ENCODE measurements at regions not wholly inside any gene's neighbourhood (a gene's known extent, or its start where the extent isn't known, plus 50 kb on each side); places are given as distances from the start of the nearest gene placed in this dataset.
A peak's percentile ranks its signal among the peaks of the same experiment; 100 is the strongest.
"Not testable (repeated sequence)": the region's sequence is repeated elsewhere in the genome, so short reads cannot be mapped to it uniquely, and the experiment has no call there.

DNA sequence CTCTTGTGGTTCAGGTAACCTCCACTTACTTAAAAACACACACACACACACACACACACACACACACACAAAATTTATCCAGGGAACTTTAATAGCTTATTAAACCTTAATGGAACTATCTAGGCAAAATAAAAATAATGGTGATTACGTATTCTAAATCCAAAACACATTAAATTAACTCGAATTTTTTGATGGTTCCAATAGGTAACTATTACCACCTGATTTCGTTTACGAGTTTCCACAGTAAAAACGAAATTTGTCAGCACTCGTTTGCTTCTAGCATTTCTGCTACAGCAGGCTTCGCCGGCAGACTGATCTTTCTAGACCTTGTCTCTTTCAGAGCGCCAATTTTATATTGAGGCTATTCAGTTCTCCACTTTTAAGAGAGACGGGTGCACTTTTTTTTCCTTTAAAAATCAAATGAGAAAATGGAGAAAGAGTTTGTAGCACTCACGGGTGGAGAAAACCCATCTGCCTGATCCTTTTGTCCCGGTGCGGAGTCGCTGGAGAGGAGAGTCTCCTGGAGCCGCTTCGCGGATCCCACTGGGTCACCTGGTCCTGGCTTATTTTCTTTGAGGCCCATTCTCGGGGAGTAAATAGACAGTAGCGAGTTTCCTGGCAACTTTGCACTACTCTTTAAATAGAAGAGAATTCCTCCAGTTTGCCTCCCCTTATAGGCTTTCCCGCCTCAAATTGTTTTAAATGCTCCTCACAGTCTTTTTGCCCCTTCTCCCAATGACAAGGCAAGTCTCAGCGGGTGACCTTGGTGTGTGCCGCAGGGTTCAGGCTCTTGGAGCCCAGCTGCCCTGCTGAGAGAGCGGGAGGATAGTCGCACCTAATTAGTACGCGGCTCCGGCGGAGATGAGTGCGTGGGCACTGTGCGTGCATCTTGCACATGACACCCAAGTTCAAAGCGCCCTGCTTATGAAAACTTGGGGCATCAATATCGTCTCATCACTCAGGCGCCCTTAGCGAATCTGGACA lies 117.0 kb downstream of the KCNRG start:
- no peak for DNase-seq

DNA sequence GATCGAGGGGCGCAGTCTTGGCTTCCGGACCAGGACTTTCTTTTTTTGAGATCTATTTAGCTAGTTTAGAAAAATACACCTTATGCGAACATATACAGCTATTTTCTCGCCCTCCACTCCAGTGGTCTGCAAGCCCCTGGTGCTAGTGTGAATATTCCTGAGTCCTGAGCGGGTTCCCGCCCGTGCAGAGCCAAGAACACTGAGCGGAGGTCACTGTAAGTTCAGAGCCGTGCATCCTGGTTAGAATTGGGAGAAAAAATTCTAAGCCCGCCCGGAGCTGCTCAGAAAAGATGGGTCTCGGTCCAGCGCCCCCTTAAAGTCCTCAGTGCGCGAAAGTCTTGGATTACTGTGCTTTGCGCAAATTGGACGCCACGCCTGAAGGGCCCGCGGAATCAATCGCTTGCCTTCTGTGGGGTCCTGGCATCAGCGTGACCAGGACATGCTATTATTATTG lies 117.7 kb downstream of the KCNRG start:
- DNase-seq = no peak

DNA sequence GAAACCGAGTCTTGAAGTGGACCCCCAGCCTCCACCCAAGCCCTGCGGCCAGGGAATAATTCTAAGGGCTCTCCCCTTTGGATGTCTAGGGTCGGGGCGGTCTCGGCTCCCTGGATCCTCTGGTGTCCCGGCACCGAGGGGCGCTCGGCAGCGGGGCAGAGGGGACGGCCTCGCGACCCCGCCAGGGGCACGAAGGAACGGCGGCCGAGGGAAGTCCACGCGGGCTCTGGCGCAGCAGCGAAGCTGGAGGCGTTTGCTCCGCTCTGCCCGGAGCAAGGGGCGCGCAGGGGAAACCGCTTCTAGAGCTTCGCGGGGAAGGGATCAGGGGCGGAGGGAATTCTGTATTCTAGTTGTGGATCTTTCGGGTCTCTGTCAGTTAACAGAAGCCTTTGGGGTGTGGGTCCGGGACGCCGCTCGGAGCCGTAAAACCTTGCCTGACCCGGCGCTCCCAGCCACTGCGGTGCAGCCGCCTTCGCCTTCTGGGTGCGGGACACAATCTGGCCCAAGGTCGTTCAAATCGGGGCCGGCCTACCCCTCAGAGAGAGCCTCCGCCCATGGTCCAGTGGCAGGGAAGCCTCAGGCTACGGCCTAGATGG lies 118.2 kb downstream of the KCNRG start:
- DNase-seq = no peak

DNA sequence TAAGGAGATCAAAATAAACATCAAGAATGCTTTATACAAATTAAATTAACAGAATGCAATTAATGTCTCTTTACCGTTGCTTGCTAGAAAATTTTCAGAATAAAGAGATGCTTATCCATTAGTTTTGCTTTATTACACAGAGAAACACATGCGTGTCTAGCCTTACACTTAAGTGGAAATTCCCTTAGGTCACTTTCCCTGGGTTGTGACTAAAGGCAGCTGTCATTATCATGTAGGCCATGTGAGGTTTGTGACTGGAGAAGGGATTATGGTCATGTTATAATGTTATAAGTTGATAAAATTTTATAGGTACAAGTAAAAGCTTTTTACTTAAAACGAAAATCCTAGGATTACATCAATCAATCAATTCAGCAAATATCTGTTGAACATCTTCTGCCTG lies 121.0 kb downstream of the KCNRG start:
- DNase-seq = no peak

DNA sequence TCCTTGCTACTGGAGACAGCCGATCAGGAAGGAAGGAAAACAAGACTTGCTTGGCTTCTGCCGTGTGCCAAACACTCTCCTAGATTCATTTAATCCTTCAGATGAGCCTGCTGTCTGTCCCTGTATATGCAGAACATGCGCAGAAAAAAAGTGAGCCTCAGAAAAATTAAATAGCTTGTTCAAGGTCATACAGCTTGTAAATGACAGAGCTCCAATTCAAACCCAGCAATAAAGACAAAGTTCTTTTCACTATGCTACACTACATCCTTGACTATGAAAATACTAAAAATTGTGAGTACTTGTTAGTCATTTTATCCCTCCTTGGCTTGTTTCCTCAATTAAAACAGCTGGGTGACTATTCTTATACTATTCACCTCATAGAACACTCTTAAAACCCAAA lies 121.4 kb downstream of the KCNRG start:
- no peak for DNase-seq

DNA sequence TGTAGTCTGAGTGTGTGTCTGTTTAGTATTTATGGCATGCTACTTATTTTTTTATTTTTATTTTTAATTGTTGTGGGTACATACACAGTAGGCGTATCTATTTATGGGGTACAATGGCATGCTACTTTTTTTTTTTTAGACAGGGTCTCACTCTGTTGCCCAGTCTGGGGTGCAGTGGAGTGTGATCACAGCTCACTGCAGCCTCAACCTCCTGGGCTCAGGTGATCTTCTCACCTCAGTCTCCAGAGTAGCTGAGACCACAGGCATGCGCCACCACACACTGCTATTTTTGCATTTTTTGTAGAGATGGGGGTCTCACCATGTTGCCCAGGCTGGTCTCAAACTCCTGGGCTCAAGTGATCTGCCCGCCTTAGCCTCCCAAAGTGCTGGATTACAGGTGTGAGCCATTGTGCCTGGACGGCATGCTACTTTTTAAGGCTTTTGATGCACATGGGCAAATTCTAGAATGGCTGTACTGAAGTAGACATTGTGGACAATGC lies 124.2 kb downstream of the KCNRG start:
- not testable (repeated sequence) for DNase-seq

DNA sequence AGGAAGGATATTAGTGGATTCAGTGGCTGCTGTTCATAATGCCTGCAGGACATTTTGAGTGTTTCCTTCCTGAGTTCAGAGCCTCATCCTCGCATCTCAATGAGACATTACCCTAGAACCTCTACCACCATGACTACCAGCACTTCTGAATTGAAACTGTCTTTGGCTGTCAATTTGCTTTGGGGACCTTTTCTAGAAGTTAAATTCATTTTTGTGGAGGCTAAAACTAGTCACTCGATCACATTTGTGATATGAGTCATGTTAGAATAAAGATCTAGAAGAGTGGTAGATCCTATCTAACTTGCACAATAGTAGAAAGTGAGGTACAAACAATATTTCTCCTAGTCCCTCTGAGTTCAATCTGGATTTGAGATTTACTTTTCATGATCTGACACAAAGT lies 124.9 kb downstream of the KCNRG start:
- DNase-seq = no peak

DNA sequence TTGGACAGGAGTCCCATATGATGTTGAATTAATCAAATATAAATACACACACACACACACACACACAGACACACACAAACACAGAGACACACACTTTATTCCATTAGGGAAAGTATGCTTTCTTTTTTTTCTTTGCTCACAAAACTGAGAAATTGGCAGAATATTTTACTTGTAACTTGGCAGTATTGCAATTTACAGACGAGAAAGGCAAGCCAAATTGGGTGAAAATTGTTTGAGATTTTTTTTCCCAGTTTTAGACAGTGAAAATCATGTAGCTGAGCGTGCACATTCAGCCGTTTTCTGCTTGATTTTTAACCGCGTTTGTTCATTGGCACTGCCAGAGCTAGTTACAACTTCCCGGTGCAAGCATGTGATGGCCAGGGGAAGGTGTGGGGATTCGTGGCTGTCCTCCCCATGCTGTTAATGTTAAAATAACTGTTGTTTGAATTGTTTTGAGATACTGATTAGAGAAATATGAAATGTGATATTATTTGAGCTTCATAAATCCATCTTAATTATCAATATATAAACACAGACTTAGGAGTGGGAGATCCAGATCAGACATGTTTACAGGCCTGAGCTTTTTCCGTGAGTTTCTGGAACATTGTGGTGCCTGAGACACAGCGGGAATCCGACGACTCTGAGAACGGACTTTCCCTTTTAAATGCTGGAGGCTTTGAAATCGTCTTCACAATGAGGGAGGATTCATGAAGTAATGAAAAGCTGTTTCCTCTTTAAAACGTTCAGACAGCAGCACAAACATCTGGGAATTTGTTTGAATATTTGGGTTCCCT lies 125.5 kb downstream of the KCNRG start:
- DNase-seq = no peak

DNA sequence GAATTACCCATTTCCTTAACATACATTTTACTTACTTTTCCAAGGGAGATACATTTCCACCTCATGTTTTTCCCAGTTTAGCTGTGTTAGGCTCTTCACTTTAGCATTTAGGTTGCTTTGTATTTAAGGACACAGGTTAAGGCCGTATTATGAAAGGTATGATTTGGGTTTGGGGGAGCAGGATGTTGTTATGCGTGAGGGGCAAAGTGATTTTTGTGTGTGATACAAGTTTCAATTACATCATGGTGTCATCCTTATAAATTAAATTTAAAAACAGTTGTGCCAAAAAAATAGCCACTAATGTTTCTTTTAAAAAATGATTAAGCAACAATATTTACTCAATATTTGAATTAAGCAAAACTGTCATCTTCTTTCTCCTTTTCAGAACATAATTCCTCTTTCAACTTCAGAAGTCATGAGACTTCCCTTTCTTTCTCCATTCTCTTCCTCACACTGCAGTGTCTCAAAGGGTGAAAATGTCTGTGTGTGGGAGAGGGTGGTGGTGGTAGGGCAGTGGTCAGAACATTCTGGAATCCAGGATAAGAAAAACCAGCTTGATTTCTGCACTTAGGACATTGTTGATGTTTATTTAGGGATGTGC lies 126.2 kb downstream of the KCNRG start:
- DNase-seq = no peak

DNA sequence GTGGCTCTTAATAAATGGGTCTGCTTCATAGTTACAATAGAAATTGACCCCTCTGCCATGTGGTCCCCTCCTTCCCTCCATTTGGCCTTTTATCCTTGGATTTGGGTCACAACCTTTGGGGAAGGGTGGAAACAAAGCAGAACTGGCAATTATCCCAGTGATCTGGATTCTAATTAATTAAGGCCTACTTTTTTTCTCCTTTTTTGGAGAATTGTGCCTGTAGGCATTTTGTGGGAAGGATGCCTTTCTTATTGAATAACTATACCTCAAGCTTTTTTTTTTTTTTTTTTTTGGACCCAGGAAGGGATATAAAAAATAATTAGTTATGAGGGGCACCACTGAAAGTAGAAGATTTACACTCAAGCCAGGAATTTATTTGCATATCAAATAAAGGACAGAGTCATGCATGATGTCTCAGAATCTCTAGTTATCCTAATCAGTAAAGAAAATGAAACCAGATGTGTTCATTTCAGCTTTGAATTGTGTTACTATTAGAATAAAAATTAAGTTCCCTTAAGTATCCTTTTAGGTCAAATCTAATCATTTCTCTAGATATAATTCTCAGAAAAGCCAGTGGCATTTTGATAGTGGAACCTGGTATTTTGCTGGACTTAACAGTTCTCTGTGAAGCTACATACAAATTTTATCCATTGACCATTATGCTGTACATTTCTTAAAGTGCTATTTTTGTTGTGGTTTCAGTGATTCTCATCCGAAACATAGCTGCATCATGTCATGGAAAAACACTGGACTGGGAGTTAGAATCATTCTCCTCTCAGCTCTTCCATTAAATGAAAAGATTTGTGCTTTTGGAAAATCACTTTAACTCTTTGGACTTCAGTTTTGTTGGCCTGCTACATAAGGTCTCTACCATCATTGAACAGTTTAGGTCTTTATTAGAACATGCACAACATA lies 129.3 kb downstream of the KCNRG start:
- DNase-seq = no peak

DNA sequence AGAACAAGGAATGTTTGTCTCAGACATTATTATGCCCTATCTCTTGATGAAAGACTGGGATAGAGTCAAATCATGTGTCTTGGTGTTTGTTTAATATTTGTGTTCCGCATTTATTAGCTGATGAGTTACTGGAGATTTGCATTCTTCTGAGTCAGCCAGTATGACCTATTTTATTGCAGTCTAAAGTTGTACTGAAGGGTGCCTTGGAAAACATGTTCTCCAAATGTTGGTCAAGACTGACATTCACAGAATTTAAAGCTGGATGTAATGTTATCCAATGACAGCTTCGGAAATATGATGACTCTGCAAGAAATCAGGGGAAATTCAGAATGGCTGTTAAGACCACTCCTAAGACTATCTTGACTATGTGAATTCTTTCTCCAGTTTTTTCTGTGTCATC lies 134.0 kb downstream of the KCNRG start:
- no peak for DNase-seq

DNA sequence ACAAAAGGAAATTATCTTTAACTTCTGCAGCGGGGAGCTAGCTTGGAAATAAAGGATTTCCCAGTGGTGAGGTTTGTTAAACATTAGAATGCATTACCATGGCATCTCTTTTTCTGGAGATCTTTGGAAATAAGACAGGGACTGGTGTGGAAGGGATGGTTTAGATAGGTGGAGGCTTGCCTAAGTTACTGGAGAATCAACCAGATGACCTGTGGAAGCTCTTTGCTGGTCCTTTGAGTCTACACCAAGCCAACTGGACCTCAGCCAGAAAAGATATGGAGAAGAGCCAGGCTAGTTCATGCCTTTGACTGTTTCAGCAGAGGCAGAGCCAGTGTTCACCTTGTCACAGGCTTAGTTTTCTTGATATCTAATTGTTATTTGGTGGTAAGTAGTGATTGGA lies 134.7 kb downstream of the KCNRG start:
- DNase-seq = peak; percentile 55

DNA sequence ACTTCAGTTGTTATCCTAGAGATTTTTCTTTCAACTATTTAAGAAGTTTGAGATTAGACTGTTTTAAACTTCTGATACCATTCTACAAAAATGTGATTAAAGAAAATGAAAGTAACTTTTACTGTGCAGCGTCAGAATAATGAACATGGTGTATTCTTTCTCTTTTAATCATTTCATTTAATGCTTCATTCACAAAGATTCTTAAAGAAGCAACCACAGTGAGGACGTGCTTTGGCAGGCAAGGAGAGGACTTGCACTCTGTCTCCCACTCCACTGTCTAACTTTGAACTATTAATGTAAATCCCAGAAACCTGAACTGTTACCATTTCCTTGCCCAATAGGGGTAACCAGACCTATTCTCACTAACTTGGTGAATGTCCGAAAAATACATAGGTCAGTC lies 137.0 kb downstream of the KCNRG start:
- DNase-seq = peak; percentile 7

DNA sequence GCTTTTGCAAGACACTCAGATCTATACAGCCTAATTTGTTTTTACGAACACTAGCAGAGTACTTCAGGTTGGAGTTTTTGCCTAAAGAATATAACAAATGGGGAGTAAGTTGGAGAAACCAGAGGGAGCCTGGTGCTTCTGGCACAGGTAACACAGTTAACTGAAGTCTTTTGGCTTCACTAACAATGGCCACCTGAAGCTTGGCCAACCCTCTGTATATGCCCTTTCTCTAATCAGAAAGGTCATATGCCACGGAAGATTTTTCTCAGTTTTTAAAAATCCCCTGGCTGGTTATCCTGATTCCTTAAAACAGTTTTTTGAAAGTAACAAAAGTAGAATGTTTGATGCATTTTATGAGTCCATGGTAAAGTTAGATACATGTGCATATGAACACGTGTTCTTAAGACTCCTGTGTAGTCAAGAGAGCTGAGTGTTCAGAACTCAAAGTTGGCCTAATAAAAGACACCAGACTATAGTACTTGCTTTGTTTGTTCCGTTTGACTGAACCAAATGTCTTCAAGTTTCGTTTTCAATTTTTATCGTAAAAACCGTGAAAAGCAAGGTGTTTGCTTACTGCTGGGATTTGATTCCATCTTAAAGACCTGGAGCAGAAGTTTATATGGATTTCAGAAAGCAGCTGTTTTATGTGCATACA lies 137.5 kb downstream of the KCNRG start:
- DNase-seq = peak; percentile 52

DNA sequence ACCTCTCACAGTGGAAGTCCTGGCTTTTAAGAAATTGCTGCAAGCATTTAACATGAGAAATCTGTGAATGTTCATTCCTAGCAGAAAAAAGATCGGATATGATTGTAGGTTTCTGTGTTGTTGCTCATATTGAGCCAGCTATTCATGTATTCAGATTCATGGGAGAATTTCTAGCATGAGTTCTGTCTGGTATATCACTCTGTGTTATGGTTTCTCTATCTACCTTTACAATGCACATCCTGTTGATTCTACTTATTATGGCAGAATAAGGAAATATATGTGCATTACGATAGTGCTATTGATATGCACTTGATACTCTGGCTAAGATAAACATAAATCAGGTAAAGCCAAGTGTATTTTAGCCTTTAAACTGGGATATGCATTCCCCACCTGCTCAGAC lies 138.2 kb downstream of the KCNRG start:
- no peak for DNase-seq

DNA sequence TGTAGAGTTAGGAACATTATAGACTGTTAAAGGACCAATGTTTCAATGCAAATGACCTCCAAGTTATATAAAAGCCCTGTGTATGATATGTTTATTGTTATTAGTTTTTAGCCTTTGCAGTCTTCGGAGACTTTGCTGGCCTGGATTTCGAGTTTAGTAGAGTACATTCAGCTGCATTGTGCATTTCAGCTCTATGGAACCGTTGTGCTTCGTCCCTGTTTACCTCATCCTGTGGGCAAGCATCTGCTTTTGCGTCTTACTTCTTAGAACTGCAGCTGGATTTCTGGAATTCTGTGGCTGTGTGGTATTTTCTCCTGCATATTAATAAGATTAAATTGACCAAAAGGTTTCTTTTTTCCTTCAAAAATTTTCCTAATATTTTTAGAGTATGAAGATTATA lies 138.6 kb downstream of the KCNRG start:
- no peak for DNase-seq

DNA sequence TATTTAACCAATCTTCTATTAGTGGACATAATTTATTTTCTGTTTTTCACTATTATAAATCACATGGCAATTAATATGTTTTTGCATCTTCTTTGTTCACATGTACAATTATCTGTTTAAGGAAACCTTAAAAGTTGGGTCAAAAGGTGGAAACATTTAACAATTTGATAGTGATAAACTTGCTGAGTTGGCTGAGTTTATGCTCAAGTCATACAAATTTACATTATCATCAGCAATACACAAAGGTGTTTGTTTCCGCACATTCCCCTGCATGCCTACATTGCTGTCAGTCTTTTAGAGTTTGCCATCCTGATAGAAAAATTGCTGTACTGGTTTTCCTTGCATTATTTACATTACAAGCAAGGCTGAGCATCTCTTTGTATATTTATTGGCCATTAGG lies 139.5 kb downstream of the KCNRG start:
- no peak for DNase-seq

DNA sequence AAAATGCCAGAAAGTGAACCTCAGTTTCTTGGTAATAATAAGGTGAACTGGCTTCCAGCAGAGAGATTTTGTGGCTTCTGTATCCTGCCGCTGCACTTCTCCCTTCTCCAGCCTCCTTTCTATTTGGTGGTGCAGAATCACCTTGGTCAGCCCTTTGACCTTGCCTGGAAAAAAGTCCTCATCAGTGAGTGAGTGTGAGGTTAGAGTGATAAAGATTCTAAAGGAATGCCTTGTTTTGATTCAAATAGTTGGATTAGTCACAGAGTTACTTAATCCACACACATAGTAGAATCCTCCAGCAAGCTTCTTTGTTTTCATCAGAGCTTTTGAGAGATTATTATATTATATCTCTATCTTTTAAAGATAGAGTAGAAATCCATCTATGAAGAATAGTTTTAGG lies 140.9 kb downstream of the KCNRG start:
- no peak for DNase-seq

DNA sequence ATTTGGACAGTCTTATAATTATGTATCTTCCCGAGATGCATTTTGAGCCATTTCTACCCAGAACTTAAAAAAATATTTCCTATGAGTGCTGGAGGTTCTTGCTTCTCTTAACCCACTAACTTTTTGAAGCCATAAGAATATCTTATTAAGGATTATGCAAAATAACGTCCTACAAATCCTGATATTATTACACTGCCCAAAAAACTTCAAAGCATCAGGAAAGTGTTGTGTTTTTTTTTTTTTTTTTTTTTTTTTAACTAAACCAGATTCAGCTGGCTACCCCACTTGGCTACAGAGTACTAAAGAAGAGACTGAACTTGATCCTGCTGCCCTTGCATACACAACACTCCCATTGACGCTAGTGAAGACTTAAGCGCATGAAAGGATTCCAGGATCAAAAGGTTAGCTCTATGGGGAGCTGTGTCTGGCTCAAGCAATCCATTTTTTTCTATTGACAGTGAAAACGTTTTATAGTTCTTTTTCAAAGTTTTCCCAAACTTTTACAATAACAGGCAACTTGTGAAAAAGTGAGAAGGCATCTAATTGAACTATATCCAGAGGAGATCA lies 141.4 kb downstream of the KCNRG start:
- no peak for DNase-seq

DNA sequence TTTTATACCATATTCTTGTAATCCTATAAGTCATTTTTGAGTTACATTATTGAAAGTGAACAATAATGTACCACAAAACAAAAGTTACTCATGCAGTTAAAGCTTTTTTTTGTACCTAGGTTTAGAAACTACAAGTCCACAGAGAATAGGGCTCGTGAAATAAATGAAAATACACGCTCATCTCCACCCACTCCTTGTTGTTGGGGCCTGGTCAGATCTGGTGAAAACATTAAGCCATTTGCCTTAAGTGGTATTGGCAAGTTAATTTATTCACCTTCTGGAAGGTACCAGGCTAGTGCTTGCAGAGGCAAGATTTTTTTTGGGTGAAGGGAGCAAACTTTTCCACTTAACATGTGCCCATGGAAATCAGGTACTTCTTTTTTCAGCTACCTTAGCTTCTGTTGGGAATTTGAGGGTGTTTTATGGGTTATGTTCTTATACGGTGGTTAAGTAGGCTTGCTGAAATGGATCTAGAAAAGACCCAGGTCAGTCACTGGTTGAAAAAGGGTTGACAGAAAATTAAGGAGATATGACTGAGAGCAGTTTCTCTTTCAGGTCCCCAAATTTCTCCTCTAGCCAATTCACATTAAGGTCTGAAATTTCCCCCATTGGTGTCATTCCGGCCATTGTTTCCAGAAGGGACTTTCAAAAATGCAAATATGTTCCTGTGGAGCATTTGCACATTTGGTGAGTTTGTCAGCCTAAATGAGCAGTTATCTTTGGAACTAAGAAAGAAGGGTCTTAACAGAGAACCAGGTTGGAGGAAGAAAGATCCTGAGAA lies 143.3 kb downstream of the KCNRG start:
- no peak for DNase-seq
